HG03095 (cell line): ENCODE measurements at regions not wholly inside any gene's neighbourhood (a gene's known extent, or its start where the extent isn't known, plus 50 kb on each side); places are given as distances from the start of the nearest gene placed in this dataset.
"Not testable (repeated sequence)": the region's sequence is repeated elsewhere in the genome, so short reads cannot be mapped to it uniquely, and the experiment has no call there.

ENCODE experiments used
- ATAC-seq: cut with Tn5 transposase; IDR thresholded peaks from one replicate; pipeline ENCODE4 v1.9.1; 2021; ENCODE audit warnings: moderate library complexity; ENCODE audit not compliant: unreplicated experiment

DNA sequence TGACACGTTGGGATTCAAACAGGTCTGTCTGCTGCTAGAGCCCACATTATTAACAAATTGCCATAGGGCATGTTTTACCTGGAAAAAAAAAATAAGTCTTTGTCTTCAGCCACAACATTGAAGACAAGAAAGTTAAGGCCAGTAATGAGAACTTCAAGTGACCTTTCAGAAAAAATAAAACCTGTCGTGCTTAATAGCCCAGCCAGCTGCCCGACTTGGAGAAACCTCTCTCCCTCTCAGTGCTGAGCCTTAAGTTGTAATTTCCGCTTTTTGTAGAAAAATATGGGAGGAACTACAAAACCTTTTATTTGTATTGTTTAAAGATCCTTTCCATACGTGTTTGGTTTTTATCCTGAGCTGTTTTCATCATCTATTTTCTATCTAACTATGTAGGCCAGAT is 454.3 kb upstream of the SLITRK6 start:
- ATAC-seq, result not testable (repeated sequence)

DNA sequence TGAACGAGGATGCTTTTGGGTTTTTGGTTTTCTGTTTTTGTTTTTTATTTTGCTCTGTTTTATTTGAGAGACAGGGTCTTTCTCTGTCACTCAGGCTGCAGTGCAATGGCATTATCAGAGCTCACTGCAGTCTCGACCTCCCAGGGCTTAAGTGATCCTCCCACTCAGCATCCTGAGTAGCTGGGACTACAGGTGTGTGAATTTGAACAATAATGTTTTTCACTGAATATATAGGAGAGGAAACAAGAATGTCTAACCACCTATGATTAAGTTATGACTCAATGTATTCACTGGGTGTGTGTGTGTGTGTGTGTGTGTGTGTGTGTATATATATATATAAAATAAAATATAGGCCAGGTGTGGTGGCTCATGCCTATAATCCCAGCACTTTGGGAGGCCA is 456.6 kb upstream of the SLITRK6 start:
- not testable (repeated sequence) for ATAC-seq

DNA sequence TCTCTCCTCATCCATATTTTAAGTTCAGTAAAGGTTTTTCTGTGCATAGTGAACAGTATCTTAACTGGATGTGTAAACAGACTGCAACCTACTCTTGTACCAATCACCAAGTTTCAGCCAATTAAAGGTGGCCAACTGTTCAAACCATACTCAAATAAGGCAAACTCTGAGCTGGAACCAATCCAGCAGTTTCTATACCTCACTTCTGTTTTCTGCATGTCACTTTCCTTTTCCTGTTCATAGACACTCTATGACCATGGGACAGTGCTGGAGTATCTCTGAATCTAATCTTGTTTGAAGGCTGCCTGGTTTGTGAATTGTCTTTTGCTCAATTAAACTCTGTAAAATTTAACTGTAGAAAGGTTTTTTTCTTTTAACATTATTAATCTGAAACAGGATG is 470.3 kb upstream of the SLITRK6 start:
- no peak for ATAC-seq

DNA sequence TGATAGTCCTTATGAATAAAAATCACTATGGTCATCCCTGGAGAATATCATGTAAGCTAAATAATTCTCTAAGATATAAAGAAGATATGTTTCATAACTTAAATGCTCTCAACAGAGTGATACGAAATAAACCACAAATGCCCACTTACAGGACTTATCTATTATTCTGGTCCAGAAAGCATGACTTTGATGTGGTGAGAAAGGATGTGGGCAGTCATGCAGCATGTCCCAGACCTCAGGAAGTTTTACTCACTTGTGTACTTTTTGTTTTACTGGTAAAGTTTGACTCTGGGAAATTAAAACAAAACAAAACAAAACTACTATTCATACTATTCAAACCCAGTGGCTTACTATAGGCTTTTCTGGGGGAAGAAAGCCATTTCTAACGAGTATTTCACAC is 483.2 kb upstream of the SLITRK6 start:
- no peak for ATAC-seq

DNA sequence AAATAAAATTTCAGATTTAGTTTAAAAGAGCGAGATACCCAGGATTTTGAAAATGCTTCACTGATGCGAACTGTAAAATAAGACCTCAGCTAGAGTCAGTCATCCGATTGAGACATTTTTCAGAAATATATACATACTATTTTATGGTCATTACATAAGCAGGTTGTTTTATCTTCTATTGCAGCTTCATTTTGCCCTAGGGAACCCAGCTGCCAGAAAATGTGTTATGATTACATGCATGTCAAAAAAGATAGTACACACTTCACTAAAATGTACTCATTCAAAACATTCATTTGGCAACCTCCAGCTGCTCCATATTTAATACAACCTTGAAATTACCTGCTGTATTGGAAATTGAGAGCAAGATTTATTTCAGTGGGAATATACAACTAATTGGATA is 483.8 kb upstream of the SLITRK6 start:
- ATAC-seq, result no peak

DNA sequence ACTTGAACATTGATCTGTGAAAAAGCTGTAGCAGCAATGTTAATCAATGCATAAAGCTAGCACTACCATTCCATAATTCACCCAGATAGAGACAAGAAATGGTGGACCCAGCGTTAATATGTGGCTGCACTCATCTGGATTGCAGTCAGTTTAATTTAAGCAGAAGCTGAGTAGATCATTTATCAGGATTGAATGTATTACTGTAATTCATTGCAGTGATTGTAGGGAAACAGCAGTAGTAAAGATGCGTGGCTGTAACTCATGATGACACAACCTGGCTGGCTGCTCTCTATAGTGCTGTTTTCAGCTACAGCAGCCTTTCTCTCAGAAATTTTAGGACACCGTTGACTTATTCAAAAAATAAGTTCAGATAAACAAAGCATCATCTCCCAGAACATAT is 499.5 kb upstream of the SLITRK6 start:
- no peak for ATAC-seq

DNA sequence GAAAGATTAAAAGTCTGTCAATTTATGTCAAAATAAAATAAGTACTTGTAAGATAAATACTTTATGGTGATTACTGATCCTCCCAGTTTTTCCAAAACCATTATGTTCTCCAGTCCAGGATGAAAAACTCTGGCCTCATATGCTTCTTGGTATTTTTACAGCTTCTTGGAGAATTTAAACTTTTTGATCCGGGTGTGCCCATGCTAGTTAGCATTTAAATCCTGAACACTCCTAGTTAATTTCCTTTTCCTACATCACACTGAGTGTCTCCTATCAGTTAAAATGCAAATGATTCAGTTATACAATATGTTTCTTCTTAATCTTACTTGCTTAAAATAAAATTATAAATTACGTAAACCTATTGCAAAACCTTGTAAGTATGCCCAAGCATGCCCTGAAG is 499.9 kb upstream of the SLITRK6 start:
- no peak for ATAC-seq

DNA sequence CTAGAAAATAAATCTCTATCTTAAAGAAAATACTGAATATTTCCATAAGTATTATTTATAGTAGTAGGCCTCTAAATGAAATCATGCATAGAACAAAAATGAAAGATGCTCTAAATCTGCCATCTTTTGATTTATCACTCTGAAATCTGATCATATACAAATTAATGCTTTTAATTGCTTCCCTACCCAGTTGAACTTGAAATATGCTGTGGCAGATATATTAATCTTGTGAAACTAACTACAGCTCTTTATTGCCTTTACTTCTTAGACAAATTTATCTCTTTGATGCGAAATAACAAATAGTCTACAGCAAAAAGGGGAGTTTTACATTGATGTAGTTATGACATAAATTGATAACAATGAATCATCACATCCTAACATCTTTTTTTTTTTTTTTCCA is 510.7 kb upstream of the SLITRK6 start:
- no peak for ATAC-seq

DNA sequence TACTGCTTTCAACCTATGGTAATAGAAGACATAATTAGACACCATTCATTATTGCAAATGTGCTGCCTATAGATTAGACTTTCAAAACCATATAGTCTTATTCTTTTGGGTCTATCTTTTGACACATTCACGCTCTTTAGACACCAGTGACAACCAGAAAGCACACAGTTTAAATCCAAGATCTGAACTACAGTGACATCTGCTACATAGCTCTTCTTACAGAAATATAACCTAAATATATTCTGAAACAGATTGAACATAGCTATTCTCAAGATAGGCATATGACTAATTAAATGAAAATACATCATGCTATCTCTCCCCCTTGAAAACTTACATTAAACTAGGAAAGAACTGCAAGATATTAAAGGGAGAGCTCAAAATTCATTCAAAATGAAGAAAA is 514.2 kb upstream of the SLITRK6 start:
- no peak for ATAC-seq

DNA sequence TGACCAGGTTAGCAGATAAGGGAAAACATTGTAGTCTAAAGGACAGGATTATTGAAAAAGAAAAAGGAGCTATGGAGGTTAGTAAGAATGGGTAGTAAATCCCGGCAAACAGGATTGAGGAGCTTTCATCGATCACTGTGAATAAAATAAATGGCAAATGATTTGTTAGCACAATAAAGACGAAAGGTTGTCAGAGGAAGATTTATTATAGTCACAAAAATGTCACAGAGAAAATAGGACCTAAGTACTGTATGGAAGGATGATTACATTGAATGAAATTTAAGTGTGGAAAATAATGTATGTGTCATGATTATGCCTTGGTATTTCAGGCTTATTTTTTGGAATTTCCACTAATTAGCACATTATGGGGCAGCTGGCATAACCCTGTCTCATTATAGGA is 519.2 kb upstream of the SLITRK6 start:
- ATAC-seq, result no peak

DNA sequence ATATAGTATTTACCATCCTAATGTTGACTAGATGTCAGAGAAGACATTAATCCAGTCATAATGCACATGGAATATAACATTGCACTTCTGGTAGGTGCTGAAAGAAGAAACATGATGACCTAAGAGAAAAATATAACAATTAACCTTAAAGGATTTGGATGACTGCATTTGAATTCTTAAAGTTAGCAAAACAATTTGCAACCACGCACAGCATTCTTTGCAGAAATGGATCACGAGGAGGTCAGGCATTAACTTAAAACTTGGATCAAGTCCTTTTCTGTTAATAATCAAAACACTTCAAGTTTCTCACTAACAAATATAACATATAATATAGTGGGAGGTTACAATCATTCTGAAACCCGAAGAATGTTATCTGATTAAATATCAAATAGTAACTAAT is 525.0 kb upstream of the SLITRK6 start:
- ATAC-seq, result no peak

DNA sequence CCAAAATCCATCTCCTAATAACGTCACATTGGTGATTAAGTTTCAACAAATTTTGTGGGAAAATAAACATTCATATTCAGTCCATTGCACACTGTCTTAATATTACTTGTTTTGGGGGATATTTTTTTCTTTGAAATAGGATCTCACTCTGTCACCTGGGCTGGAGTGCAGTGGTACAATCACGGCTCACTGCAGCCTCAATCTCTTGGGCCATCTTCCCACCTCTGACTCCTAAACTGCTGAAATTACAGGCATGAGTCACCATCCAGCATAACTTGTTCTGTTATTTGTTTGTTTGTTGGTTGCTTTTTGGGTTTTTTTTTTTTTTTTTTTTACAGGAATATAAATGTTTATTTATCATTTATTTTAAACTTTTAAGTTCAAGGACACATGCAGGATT is 556.1 kb upstream of the SLITRK6 start:
- ATAC-seq, result no peak

DNA sequence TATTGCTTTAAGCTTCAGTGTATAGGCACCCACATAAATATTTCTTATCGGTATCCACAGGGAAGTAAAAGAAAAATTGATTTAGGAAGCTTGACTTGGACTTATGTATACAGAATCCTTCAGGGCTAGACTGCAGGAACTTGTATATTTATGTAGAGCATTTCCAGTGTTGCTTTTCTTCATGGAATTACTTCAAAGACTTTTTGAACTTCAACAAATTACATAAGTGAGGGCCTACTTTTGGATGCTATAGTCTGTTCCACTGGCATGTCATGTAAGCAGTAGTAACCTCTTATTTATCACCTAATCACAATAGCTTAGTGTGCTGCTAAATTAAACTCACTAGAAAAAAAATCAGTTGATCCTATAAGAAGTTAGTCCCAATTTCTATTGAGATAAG is 557.9 kb upstream of the SLITRK6 start:
- no peak for ATAC-seq

DNA sequence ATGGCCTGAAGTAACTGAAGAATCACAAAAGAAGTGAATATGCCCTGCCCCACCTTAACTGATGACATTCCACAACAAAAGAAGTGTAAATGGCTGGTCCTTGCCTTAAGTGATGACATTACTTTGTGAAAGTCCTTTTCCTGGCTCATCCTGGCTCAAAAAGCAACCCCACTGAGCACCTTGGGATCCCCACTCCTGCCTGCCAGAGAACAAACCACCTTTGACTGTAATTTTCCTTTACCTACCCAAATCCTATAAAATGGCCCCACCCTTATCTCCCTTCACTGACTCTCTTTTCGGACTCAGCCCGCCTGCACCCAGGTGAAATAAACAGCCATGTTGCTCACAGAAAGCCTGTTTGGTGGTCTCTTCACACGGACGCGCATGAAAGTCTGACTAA is 564.5 kb upstream of the SLITRK6 start:
- ATAC-seq, result not testable (repeated sequence)

DNA sequence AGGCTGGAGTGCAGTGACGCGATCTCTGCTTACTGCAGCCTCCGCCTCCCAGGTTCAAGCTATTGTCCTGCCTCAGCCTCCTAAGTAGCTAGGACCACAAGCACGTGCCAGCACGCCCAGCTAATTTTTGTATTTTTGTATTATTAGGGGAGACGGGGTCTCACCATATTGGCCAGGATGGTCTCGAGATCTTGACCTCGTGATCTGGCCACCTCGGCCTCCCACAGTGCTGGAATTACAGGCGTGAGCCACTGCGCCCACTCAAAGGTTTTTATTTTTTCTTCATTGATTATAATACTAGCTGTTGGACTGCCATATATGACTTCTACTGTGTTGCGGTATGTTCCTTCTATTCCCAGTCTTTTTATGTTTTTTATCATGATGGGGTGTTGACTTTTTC is 569.7 kb upstream of the SLITRK6 start:
- ATAC-seq, result no peak

DNA sequence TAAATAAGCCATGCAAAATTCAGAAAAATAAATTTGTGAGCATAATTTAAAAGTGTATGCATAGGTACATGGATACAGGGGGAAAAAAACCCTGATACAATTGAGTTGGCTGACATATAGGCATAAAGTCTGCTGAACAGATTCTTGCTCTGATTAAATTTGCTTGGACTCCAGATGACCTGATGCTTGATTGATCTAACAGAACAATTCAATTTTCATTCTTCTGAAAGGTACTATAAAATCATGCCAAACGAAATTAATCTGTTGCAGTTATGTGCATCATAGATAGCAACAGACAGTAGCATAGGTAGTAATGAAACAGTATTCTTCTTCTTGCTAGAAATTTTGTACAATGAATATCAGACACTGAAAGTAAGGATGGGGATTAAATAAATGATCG is 578.2 kb upstream of the SLITRK6 start:
- ATAC-seq, result no peak

DNA sequence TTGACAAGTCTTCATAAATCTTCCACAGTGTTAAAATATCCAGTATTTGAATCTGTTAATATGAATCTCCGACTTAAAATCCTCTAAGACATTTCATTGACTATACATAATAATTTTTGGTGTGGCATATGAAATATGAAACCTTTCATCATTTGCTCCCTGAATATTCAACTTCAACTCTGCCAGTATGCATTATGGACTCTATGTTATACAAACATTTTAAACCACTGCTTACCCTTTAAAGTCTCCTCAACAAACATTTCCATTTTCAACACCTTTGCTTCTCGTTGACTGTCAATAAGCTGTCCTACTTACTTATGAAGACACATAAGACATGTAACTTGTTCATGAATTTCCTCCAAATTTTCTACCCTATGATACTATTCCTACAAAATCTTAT is 579.4 kb upstream of the SLITRK6 start:
- ATAC-seq, result no peak

DNA sequence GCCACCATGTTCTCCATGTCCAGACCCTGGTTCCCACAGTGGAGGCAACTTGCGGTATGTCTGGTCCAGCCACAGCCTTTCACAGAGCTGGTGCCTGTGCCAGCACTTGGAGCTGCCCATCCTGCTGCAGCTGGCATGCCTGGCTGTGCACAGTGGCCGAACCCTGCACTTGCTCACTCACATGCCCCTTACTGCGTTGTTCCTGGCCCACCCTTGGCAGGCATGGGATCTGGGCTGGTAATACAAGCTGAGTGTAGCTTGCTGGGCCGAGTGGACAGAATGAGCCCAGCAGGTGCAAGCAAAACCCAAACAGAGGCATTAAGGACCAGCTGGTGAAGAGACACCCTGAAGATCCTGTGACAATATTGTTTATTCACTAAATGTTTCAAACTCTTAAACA is 583.9 kb upstream of the SLITRK6 start:
- ATAC-seq, result no peak

DNA sequence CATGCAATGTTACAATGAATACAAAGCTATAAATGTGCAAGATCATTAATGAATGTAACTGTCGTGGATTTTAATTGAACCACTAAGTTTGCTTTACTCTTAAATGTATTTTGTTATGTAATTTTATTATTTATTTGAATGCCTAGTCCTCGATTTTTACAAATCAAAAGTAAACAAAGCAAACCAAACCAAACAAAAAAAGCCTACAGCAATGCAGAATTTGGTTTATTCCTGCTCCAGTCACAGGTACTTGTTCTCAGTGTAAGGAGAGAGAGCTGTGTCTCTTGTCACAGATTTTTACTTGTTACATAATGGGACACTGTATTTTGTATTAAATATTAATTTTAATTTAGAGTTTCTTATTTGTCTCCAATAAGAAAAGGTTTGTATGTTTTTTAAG is 584.3 kb upstream of the SLITRK6 start:
- no peak for ATAC-seq

DNA sequence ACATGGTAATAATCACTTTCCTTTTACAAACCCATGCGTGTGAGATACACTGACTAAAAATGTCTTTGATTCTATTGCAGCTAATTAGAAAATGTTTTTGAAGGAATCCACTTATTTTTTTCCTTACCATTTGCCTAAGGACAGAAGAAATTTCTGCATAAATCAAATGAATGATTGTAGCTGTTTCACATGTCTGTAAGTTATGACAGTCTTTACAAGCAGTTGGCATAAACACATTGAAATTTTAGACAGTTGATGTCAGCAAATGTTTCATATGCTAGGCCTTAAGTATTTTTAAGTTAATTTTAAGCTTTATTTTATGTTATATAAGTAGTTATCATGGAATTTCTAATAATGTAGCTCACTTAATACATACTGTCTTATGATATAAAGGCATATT is 598.4 kb upstream of the SLITRK6 start:
- no peak for ATAC-seq

DNA sequence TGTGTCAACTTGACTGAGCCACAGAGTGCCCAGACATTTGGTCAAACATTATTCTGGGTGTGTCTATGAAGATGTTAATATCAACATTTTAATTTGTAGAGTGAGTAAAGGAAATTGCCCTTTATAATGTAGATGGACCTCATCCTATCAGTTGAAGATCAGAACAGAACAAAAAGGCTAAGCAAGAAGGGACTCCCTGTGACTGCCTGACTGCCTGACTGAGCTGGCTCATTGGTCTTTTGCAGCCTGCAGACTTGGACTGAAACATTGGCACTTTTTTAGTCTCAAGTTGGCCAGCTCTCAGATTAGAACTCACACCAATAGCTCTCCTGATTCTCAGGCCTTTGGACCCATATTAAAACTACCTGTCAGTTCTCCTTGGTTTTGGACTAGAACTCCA is 600.4 kb upstream of the SLITRK6 start:
- ATAC-seq, result no peak

DNA sequence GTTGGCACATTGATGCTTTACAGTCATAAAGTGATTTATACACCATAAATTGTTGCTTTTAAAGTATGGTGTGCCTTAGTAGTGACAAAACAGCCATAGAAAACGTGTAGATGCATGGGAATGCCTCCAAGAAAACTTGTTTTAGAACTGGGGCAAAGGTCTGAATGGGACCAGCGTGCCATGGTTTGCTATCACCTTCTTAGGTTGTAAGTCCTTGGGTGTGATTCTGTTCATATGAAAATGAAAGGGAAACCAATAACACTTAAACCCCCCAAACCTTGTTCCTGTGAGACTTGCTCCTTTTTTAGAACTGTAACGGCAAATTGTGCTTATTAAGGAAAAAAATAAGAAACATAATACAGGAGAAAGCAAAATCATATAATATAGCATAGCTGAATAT is 603.3 kb upstream of the SLITRK6 start:
- no peak for ATAC-seq

DNA sequence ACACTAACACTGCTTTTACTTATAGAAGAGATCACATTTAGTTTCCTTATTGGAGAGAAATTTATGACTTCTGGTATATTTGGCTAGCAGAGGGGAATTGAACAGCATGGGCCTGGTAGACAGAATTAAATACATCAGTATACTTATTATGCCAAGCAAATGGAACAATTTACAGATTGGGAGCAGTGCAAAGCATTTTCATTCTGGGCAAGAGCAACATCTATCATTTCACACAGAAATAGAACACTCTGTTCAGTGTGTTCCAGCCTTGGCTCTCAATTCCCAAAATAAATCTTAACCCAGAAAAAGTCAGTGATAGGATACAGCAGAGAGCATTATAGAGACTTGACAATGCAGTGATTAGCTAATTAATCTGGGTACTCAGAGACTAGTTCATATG is 604.0 kb upstream of the SLITRK6 start:
- no peak for ATAC-seq
